ENCODE measurements at regions not wholly inside any gene's neighbourhood (a gene's known extent, or its start where the extent isn't known, plus 50 kb on each side); places are given as distances from the start of the nearest gene placed in this dataset.

- no peak for TF ChIP-seq CTCF (IDR thresholded peaks at IDR 0.05; ENCODE audit: low read depth, low read length)
- TF ChIP-seq EZH2phosphoT487 (IDR thresholded peaks at IDR 0.05; ENCODE audit: low read depth): no peak
Observed at GRCh38 chr4:71221510-71222466, 117.0 kb upstream of the SLC4A4 start.

All from OCI-LY3 (cell line).